NAMALWA (cell line): ENCODE measurements at regions not wholly inside any gene's neighbourhood (a gene's known extent, or its start where the extent isn't known, plus 50 kb on each side); places are given as distances from the start of the nearest gene placed in this dataset.

Experiments
- DNase-seq: peaks from one replicate; pipeline ENCODE4 v3.0.0-alpha.2; 2015; ENCODE audit warnings: low spot score

GRCh38 chr15:53400986-53401385 lies 358.5 kb downstream of the WDR72 start:
- no peak for DNase-seq

GRCh38 chr15:53397041-53397616 lies 362.3 kb downstream of the WDR72 start:
- DNase-seq = no peak

DNA sequence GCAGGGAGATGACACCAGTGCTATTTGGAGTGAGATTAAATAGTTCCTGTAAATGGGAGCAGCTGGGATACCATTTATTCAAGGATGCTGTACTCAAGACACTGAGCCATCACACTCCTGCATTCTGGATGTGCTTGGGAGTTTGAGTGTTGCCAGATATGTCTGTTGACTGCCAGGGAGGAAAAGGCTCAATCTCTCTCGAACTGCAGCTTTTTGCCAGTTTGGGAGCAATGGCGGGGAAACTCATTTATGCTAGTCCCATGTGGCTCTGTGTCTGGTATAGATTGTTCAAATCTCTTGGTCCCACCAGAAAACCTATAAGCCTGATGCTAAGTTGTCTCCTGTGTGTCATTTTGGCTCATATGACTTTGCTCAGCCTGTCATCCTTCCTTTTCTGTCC lies 363.6 kb downstream of the WDR72 start:
- DNase-seq = no peak

GRCh38 chr15:53390549-53390948 lies 368.9 kb downstream of the WDR72 start:
- DNase-seq = no peak

DNA sequence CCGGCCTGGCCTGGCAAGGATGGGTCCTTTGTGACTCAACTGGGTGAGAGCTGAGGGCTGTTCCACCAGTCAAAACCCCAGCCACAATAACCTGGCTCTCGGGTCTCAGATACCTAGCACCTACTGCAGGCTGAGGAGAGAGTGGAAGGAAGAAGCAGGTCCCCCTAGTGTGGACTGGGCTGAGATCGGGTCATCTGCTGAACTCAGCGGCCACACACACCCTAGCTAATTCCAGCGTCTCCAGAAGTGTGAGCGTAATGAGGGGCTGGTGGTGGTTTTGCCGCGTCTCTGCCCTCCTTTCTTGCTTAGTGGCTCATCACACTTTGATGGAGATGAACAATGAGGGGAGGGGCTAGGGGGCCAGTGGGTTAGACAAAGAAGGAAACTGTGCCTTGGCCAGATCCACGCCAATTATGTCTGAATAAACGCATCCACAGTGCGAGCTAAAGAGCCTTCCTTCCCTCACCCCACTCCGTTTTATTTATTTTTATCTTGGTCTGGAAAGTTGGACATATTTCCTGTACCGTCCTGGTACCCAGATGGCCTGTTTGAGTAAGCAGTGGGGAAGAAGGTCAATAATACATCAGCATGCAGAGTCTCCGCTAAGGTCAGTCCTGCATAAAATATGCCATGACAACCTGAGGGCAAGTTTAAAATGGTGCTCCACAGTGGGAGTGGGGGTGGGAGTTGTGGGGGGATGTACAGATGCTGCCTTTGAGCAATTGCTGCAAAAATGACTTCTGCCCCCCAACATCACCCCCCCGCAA lies 370.0 kb downstream of the WDR72 start:
- DNase-seq = no peak

DNA sequence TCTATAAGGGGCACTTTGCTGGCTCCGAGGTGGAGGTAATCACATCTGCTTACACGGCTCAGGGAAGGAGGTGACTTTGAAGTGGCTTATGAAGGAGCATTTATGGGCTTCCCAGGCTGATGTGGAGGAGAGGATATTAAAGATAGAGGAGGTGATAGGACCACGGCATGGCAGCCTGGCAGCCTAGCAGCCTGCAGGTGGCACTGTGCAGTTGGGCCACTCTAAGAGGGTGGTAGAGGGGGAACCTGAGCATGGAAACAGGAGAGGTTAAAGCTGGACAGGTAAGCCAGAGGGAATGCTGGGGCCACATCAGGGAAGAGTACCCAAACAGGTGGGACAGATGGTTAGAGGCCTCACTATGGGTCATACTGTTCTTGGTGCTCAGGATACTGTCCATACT lies 375.0 kb downstream of the WDR72 start:
- DNase-seq = peak; percentile 8

DNA sequence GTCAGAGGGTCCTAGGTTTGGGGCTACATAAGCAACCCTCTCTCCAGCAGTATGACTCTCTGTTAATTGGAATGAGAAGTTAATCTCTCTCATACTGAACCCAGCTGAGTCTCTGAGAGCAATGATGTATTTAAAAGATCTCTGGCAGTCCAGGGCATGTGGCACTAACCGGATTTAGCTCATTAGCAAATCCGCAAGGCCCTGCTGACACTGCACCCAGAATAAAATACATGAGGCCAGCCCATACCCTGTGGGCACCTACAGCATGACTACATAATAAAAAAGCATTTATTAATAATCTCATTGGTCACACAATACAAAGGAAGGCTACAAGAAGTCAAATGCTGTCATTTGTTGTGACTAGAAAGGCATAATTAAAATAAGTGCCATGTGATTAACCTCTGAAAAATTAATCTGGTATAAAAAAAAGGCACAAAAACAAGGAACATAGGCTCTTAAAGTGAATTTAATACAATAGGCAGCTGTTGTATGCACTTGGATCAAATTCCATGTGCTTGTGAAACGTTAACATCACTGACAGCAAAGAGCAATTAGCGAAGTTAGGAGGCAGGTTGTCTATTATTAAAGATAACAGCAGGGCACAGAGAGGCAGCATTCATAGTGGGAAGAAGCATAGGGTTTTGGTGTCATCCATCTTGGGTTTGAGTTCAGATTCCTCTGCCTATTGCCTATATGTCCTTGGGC lies 381.2 kb downstream of the WDR72 start:
- no peak for DNase-seq

DNA sequence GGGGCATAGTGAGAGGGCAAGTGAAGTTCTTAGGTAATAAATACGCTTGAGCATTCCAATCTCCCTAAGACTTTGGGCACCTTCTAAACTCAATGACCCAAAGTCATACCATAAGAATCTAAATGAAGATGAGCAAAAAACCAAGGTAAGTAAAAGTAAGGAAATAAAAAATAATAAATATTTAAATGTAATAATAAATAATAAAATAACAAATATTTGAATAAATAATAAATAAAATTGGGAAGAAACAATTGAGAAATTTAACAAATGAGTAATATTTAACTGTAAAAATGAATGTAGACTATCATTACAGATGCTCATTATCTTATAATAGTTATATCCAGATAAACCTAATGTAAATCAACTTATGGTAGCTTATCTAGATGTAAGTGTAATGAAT lies 391.7 kb downstream of the WDR72 start:
- DNase-seq = no peak

GRCh38 chr15:53360881-53361280 lies 398.6 kb downstream of the WDR72 start:
- no peak for DNase-seq

GRCh38 chr15:53359038-53359437 lies 400.4 kb downstream of the WDR72 start:
- no peak for DNase-seq

- DNase-seq = no peak
Observed at GRCh38 chr15:53354874-53355273, 404.6 kb downstream of the WDR72 start.

DNA sequence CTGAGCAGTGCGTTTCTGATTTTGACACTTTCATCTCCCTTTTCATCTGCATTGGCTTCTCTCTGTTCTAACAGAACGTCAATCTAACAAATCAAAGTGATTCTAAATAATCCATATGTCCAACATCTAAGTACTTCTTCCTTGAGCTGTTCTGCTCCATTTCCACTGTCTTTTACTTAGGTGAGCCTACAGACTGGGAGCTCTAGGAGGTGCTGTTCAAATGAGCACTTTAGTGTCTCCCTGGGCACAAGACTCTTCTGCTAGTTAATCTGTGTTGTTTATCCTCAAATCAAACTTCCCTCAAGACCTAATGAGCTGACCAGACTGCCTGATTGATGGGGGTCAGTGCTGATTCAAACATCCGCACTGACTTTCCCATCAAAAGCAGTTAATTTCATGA lies 408.1 kb downstream of the WDR72 start:
- DNase-seq = no peak

GRCh38 chr15:53346583-53346982 lies 412.9 kb downstream of the WDR72 start:
- no peak for DNase-seq

DNA sequence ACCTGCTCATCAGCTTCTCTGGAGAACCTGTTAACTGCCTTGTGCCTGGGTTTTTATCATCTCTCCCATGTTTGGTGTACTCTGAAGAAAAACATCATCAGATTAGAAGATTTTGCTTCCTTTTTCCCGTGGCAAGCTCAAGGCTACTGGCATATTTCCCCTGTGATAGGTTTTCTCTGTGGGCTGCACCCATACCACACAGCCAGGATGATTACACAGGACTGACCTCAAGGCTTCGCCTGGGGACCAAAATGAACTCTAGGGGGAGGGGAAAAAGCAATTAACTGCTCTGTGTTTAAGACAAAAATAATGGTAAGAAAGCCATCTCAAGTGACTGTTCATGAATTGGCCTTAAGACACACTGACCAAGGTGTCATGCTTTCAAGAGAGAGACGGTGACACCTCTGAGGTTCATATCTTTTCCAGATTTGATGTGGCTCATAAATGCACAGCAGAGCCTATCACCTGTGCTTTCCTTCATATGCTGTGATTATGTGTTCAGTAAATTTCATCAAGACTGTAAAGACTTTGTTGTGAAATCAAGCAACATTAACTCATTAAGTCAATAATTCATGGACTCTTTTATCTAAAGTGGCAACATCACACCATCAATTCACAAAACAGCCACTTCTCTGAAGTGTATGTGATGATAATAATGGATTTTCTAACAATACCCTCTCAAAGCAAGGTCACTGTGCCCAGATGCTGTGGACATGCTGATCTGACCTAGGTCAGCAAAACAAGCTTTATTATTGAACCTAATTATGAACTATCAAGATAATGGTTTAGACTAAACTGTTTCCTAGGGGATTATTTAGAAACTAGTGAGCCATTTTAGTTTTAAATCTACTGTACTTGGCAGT lies 427.9 kb downstream of the WDR72 start:
- DNase-seq = no peak

- DNase-seq = no peak
Observed at GRCh38 chr15:53328341-53328740, 431.1 kb downstream of the WDR72 start.

- DNase-seq = no peak
Observed at GRCh38 chr15:53324061-53324460, 435.4 kb downstream of the WDR72 start.

- no peak for DNase-seq
Observed at GRCh38 chr15:53323191-53323590, 436.3 kb downstream of the WDR72 start.

DNA sequence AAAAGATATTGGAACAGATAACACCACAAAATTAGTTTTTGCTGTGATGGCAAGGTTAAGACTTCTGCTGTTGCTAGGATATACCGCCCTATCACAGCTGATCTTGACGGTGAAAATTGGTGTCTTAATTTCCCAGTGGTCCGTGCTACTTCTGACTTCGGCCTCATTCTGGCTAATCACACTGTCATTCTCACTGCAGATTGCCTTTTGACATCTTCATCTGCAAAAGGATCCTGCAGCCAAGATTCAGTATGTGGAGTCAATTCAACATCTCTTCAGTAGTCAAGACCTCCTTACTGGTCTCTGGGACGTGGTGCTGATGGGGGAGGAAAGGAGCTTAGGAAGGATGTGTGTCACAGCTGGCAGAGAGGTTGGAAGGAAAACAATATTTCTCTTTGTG lies 438.6 kb downstream of the WDR72 start:
- DNase-seq = no peak

- DNase-seq = no peak
Observed at GRCh38 chr15:53312707-53313106, 446.8 kb downstream of the WDR72 start.

DNA sequence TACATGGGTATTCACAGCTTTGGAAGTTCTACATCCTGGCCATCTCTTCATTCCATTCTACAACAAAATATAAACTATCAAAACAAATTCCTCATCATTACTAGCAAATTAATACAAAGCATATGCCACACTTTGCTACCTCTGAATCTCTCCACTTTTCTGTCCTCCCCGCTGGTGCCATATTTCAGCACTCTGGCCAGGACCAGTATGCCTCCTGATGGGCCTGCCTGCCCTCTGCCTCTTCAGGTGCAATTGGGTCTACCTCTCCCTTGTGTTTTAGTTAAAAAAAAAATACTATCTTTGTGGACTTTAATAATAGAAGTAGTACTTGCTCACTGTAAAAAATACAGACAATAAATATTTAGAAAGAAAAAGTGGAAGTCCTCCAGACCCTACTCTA lies 448.8 kb downstream of the WDR72 start:
- no peak for DNase-seq

GRCh38 chr15:53307952-53308624 lies 451.4 kb downstream of the WDR72 start:
- no peak for DNase-seq

DNA sequence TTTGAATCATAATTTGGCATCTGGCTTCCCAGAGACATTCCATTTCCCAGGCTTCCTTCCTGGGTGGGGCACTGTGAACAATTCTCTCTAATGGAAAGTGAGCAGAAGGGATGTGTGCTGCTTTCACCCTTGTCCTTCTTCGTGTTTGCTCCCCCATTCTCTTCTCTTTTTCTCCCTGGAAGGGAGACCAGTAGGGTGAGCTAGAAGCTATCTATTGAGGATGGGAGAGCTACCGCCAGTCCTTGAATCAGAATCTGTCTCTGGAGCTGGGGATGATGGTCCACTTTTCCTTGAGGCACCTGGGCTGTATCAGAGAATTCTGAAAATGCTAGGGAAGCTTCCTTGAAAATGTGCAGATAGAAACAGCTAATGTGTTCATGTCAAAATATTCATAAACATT lies 453.9 kb downstream of the WDR72 start:
- DNase-seq = no peak
